Fibroblast of skin of left biceps (primary cell): ENCODE measurements at regions not wholly inside any gene's neighbourhood (a gene's known extent, or its start where the extent isn't known, plus 50 kb on each side); places are given as distances from the start of the nearest gene placed in this dataset.
"Not testable (repeated sequence)": the region's sequence is repeated elsewhere in the genome, so short reads cannot be mapped to it uniquely, and the experiment has no call there.

Experiments
- DNase-seq, 2 experiments: peaks; one replicate each; pipeline ENCODE4 v3.0.0-alpha.2; 2013; ENCODE audit warnings: low read depth in 2 of 2

DNA sequence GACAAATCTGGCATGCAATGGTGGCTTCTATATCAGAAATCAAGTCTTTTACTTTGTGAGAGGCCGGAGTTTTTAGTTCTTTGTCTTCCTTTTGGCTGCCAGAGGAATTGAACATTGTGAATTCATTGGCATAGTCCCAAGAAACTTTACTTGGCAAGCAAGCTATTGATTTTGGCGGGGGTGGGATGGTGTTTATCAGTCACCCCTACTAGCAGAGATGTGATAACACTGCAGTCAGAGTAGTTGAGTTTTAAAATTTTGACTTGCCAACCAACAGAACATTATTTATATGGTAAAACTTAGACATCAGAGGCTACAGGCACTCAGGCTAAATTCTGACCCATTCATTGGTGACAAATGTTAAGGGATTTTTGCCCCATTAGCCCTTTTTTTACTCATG, 129.7 kb downstream of the FAM72C start:
- not testable (repeated sequence) for DNase-seq

DNA sequence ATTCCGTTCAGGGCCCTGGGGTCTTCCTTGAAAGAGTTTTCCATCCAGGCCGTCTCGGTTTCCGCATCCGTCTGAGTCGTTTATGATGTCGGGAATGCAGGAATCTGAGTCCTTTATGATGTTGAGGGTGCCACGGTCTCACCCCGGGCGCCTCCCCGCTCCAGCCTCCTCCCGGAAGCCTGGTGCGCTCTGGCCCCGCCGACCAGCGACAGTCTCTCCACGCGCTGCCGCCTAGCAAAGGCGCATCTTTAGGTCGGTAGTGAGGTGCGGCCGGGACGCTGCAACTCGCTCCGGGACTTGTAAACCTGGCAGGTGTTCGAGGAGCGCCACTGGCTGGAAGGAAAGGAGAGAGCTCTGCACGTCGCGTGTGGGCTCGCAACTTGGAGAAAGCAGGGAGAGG, 132.6 kb downstream of the FAM72C start:
- not testable (repeated sequence) for DNase-seq

DNA sequence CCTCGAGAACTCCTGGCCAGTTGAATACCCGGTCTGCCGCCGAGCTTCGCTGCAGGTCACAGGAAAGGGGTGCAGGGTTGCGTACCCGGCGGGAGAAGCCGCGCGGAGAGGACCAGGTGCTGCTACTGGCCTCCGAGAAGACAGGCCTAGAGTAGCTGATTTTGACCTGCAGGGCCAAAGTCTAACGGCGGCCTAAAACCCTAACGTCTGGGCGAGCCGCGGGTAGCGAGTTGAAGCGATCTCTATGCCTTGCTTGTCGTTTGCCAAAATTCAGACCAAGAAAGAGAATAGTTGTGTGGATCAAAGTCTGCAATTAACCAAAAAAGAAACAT, 133.2 kb downstream of the FAM72C start:
- not testable (repeated sequence) for DNase-seq

GRCh38 chr1:143837924-143838597, 133.7 kb downstream of the FAM72C start:
- not testable (repeated sequence) for DNase-seq

GRCh38 chr1:143833376-143833775, 138.4 kb downstream of the FAM72C start:
- not testable (repeated sequence) for DNase-seq

- not testable (repeated sequence) for DNase-seq
Measured at GRCh38 chr1:143832379-143832716, 139.4 kb downstream of the FAM72C start.

GRCh38 chr1:143831479-143832378, 140.1 kb downstream of the FAM72C start:
- DNase-seq, result not testable (repeated sequence)

DNA sequence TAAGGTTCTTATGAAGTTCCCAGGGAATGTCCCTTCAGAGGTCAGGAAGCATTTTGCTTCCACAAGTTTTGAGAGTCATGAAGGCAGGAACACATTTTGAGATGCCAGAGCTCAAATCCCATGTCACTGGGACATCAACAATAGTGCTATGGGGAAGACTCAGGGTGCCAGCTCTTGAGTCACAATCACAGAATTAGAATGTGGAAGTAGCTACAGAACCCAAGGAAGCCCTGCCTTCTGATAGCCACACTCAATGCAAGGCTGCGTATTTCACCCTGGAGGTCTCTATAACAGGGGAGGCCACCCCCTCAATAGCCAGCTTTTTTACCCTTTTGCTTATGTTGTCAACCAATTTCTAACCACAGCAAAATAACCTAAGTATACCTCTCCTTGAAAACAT, 145.6 kb downstream of the FAM72C start:
- DNase-seq, result not testable (repeated sequence)

GRCh38 chr1:143824266-143824665, 147.5 kb downstream of the FAM72C start:
- DNase-seq, result not testable (repeated sequence)

- DNase-seq, result not testable (repeated sequence)
Measured at GRCh38 chr1:143820058-143820457, 151.7 kb downstream of the FAM72C start.

- not testable (repeated sequence) for DNase-seq
Measured at GRCh38 chr1:143816369-143816768, 155.4 kb downstream of the FAM72C start.

- DNase-seq, result not testable (repeated sequence)
Measured at GRCh38 chr1:143805374-143805773, 166.4 kb downstream of the FAM72C start.

- DNase-seq, result not testable (repeated sequence)
Measured at GRCh38 chr1:143804707-143805356, 167.0 kb downstream of the FAM72C start.

DNA sequence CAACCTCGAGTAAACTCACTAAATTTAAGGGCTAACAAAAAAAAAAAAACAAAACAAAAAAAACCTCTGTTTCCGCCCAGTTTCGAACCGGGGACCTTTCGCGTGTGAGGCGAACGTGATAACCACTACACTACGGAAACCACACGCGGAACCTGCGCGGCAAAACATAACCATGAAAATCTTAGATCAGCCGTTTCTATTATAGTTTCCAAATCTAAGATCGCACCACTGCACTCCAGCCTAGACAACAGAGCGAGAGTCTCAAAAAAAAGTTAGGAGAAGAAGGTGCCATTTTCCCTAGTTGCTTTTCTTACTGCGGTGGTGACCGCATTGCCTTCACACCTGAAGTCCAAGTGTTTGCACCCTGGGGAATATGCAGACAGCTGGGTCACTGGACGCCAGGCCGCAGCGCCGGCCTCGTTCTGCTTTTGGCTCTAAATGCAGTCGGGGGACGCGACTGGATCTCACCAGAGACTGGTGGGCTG, 167.8 kb downstream of the FAM72C start:
- DNase-seq, result peak; percentile 3

DNA sequence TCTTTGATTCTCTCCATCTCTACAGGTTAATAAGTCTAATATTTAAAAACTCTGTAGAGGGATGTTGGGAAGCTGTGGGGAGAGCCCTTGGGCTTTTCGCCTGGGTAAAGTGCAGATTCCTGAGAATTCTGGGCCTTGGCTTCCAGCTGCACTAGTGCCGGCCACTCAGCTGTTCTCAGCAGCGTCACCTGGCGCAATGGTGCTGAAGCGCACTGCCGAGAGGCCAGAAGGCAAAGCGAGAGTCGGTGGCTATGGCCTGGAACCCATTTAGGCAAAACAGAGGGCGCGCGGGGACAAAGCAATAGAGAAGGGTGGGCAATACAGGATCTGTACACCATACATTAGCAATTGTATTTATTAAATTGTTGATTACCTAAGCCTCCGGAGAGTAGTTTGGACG, 168.7 kb downstream of the FAM72C start:
- DNase-seq, result not testable (repeated sequence)

DNA sequence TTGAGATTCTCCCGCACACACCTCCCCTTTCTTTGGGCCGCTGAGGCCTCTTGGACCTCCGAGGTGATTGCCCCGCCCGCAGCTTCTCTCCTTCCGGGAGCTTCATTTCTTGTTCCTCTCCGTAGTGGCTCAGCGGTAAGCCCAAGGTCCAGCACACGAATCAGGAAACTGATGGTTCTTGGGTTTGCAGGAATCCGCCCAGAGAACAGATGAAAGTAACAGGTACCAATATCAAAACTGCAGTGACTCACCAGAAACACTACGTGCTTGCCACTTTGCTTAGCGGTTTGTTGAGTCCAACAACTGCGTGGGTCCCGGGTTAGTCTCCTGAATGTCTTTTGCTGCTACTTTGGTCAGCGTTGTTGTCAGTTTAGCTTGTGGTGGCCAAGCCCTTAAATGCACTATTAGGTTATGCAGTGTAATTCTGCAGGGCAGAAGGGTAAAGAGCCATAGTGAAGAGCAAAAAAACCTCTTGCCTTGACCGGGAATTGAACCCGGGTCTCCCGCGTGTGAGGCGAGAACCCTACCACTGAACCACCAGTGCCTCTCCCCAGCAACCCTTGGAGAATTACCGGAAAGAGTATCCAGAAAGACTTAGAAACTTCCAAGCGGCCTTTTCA, 172.1 kb downstream of the FAM72C start:
- DNase-seq, result not testable (repeated sequence)

DNA sequence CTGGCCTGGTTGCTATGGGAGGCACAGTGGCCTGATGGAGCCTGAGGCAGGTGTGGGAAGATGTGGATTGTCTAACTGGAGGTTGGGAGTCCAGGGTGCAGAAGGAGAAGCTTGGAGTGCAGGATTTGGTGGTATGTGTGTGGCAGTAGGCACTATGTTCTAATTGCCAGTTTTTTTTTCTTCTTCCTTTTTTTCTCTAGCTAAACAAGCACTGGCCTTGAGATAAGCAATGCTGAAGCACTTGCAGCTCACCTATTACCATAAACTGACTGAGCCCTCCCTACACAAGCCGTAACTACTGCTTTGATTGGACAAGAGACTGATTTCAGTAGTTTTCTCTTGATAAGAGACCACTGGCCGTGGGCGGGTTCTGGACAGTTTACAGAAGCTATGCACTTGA, 175.4 kb downstream of the FAM72C start:
- not testable (repeated sequence) for DNase-seq

DNA sequence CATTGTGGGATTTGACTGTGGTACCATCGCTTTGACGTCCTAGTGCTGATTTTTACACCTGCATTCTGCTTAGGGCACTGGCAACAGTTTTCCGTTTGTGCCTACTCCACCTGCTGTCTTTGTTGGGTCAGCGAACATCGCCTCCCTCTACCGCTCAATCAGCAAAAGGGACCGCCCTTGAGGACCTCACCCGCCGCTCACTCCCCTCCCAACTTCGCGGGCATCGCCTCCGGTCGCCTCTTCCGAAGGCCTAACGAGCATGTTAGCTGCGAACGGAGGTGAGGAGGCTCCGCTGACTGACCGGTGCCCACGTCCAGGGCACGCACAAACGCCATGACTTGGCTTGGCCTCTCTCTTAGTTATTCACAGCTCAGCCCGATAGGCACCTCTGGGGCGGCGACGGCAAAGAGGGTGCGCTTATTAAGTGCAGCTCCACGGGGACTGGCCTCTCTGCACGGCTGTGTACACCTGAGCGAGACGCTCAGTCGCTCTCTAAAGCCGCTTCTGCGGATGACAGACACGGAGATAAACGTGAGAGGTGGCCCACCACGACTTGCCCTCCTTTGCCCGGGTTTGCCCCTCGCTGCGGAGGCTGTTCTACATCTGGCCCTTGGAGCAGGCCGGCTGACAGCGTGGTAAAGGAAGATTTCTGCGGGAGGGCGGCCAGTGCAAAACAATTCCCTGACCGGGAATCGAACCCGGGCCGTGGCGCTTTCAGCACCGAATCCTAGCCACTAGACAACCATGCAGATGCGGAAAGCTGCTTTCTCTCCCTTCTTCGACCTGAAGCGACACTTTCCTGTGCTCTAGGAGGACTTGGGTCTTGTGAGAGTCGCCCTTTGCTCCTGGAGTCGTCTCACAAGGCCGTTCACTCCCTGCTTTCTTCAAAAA, 179.5 kb downstream of the FAM72C start:
- DNase-seq, result not testable (repeated sequence)

- not testable (repeated sequence) for DNase-seq
Measured at GRCh38 chr1:143786381-143786780, 185.4 kb downstream of the FAM72C start.

GRCh38 chr1:143785883-143786282, 185.9 kb downstream of the FAM72C start:
- not testable (repeated sequence) for DNase-seq
